Mucosa of descending colon (tissue), 3 donors: ENCODE measurements at regions not wholly inside any gene's neighbourhood (a gene's known extent, or its start where the extent isn't known, plus 50 kb on each side); places are given as distances from the start of the nearest gene placed in this dataset.

ENCODE experiments used
- ATAC-seq: fragments of 200-7000 bp; cut with Tn5 transposase; one replicate; pipeline ENCODE4 v1.9.1; 2020; ENCODE audit warnings: mild to moderate bottlenecking, moderate library complexity
- DNase-seq, 3 donors: peaks; one replicate each; pipeline ENCODE4 v3.0.0-alpha.2; 2020
- H3K36me3 ChIP-seq: fragments of 200-600 bp; one replicate; pipeline ENCODE4 v1.8.0; 2021; ENCODE audit warnings: low read depth, mild to moderate bottlenecking
- H3K4me1 ChIP-seq: fragments of 200-600 bp; one replicate; pipeline ENCODE4 v1.8.0; 2021; ENCODE audit warnings: low read depth, mild to moderate bottlenecking
- H3K4me3 ChIP-seq: fragments of 200-600 bp; one replicate; pipeline ENCODE4 v1.8.0; 2021; ENCODE audit warnings: mild to moderate bottlenecking
- H3K9me3 ChIP-seq: fragments of 200-600 bp; one replicate; pipeline ENCODE4 v1.8.0; 2021; ENCODE audit warnings: mild to moderate bottlenecking
- CTCF ChIP-seq: fragments of 200-600 bp; IDR thresholded peaks from one replicate; pipeline ENCODE4 v1.8.0; 2022; ENCODE audit warnings: antibody characterized with exemption, mild to moderate bottlenecking
- intact Hi-C, 2 donors: fragments of 100-400 bp; cut with DNase I in 1 of 2; cut with micrococcal nuclease in 1 of 2; formaldehyde crosslinking; loops; one replicate each; pipeline versions ENCODE4 v1.11.0 to v1.11.1; 2022; cut with DNase I, micrococcal nuclease
- donor health status: DM: no; HTN: no; CAD: no; lungs with moderate emphysema.
- donor health status: DM: no; HTN: no; CAD: no.
- donor health status: DM: no; HTN: yes; CAD: no.

DNA sequence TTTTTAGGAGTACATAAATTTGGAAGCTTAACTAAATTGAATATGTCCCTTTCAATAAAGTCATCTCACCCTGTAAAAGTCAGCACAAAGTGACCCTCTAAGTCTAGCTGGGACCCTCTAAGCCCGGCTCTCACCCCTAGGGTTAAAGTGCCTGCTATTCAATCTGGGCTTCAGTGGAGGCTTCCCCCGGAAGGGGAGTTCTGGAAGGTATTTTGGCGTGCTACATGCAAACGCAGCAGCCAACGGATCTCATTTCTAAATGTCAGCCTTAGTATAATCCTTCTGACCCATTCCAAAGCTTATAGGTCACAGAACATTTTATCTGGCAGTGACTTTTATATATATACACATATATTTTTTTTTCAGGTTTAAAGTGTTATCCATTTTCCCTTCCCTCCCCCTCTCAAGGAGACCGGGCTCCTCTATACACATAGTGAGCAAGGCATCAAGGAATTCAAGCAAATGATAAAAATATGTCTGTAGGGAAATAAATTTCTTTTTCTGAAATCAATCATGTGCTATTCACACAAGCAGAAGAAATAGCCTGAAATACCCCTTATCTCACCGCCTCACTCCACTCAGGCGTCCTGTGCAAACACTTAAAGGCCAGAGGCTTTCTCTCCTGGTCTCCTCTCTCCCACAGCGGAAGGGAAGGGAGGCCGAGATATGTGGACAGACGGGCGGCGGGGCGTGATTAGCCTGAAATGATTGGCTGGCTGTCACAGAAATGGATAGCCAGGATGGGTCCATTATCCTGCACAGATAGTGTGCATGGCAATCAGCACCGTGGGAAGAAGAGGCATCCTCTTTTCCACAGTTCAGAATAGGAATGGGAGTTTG lies 301.7 kb downstream of the GALC start:
- TF ChIP-seq CTCF, result no peak
- Histone ChIP-seq H3K36me3 (no peaks in the 10 kb centered on the region), H3K4me3 (no peak overlapping the region), H3K4me1 (no peaks in the 10 kb centered on the region), H3K9me3 (peaks cover 8% of the 10 kb centered on the region)
- intact Hi-C loops, result no loop called here
- ATAC-seq (no peak), DNase-seq (no peak)

DNA sequence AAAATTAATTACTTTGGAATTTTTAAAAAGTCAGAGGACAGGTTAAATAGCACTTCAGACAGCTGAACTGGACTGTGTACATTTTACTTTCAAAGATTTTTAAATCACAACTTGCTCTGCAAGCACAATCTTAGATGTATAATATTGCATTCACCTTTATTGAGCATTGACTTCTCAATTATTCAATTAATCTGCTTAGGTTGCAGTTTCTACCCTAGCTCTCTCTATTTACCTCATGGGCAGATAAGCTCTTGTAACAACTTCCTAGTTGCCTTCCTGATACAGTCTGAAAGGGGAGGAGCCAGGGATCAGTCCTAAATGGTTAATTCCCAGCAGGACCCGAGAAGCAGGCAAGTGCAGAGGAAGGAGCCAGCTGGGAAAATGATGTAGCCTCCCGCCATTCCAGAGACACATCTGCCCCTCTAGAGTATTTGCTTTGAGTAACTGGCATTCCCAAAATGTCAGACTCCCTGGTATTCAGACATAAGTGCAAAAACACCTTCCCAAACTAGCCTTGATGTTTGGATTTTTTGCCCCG lies 302.8 kb downstream of the GALC start:
- Histone ChIP-seq H3K4me3 (no peak overlapping the region), H3K4me1 (no peaks in the 10 kb centered on the region), H3K36me3 (no peaks in the 10 kb centered on the region), H3K9me3 (peaks cover 8% of the 10 kb centered on the region)
- DNase-seq (no peak), ATAC-seq (no peak)
- no peak for TF ChIP-seq CTCF
- intact Hi-C loops, result no loop called here

GRCh38 chr14:87688524-87688923 lies 304.5 kb downstream of the GALC start:
- no peaks in the 10 kb centered on the region for H3K4me1 ChIP-seq
- no peak for DNase-seq
- TF ChIP-seq CTCF, result no peak
- H3K36me3 ChIP-seq, result no peaks in the 10 kb centered on the region
- intact Hi-C loops, result no loop called here
- H3K9me3 ChIP-seq, result peaks cover 11% of the 10 kb centered on the region
- no peak overlapping the region for H3K4me3 ChIP-seq
- ATAC-seq, result no peak

- peaks cover 19% of the 10 kb centered on the region for H3K9me3 ChIP-seq
- ATAC-seq (no peak), DNase-seq (no peak)
- H3K4me1 ChIP-seq, result no peaks in the 10 kb centered on the region
- H3K4me3 ChIP-seq, result no peak overlapping the region
- TF ChIP-seq CTCF, result no peak
- no peaks in the 10 kb centered on the region for H3K36me3 ChIP-seq
- intact Hi-C loops, result no loop called here
Measured at GRCh38 chr14:87687420-87687819, 305.6 kb downstream of the GALC start.

GRCh38 chr14:87686746-87687145 lies 306.2 kb downstream of the GALC start:
- no peak for DNase-seq
- ATAC-seq, result no peak
- Histone ChIP-seq H3K36me3 (no peaks in the 10 kb centered on the region), H3K4me3 (no peak overlapping the region), H3K4me1 (no peaks in the 10 kb centered on the region), H3K9me3 (peaks cover 19% of the 10 kb centered on the region)
- intact Hi-C loops, result no loop called here
- no peak for TF ChIP-seq CTCF
